ENCODE measurements at regions not wholly inside any gene's neighbourhood (a gene's known extent, or its start where the extent isn't known, plus 50 kb on each side); places are given as distances from the start of the nearest gene placed in this dataset.
"Not testable (repeated sequence)": the region's sequence is repeated elsewhere in the genome, so short reads cannot be mapped to it uniquely, and the experiment has no call there.

- DNase-seq: no peak
These were observed 447.4 kb downstream of the EFNB2 start for GRCh38 chr13:106088085-106088484.

- no peak for DNase-seq
These were observed 448.3 kb downstream of the EFNB2 start for GRCh38 chr13:106087201-106087600.

GRCh38 chr13:106083620-106084350 lies 451.7 kb downstream of the EFNB2 start:
- DNase-seq: no peak

GRCh38 chr13:106081221-106081620 lies 454.2 kb downstream of the EFNB2 start:
- DNase-seq: not testable (repeated sequence)

GRCh38 chr13:106078191-106078590 lies 457.3 kb downstream of the EFNB2 start:
- no peak for DNase-seq

GRCh38 chr13:106077017-106077416 lies 458.4 kb downstream of the EFNB2 start:
- no peak for DNase-seq

GRCh38 chr13:106072014-106072413 lies 463.4 kb downstream of the EFNB2 start:
- no peak for DNase-seq

GRCh38 chr13:106063591-106064313 lies 471.7 kb downstream of the EFNB2 start:
- no peak for DNase-seq

- no peak for DNase-seq
These were observed 473.7 kb downstream of the EFNB2 start for GRCh38 chr13:106061781-106062180.

- no peak for DNase-seq
These were observed 478.6 kb downstream of the EFNB2 start for GRCh38 chr13:106056851-106057250.

- no peak for DNase-seq
These were observed 483.2 kb downstream of the EFNB2 start for GRCh38 chr13:106052200-106052767.

- no peak for DNase-seq
These were observed 486.3 kb downstream of the EFNB2 start for GRCh38 chr13:106049171-106049570.

GRCh38 chr13:106048386-106048785 lies 487.1 kb downstream of the EFNB2 start:
- no peak for DNase-seq

GRCh38 chr13:106047859-106048258 lies 487.6 kb downstream of the EFNB2 start:
- DNase-seq: no peak

GRCh38 chr13:106042996-106043581 lies 492.4 kb downstream of the EFNB2 start:
- no peak for DNase-seq

GRCh38 chr13:106041445-106041844 lies 494.0 kb downstream of the EFNB2 start:
- DNase-seq: no peak

- DNase-seq: no peak
These were observed 496.7 kb downstream of the EFNB2 start for GRCh38 chr13:106038752-106039151.

- no peak for DNase-seq
These were observed 498.6 kb downstream of the EFNB2 start for GRCh38 chr13:106036870-106037269.

GRCh38 chr13:106034201-106034600 lies 501.3 kb downstream of the EFNB2 start:
- no peak for DNase-seq

- no peak for DNase-seq
These were observed 501.8 kb downstream of the EFNB2 start for GRCh38 chr13:106033659-106034058.

- DNase-seq: no peak
These were observed 503.0 kb downstream of the EFNB2 start for GRCh38 chr13:106032441-106032840.

GRCh38 chr13:106029676-106030290 lies 505.7 kb downstream of the EFNB2 start:
- no peak for DNase-seq

- DNase-seq: no peak
These were observed 506.6 kb downstream of the EFNB2 start for GRCh38 chr13:106028911-106029310.

Measured in stimulated activated naive CD4-positive, alpha-beta T cell (primary cell).